Suprapubic skin (tissue), 4 donors: ENCODE measurements at regions not wholly inside any gene's neighbourhood (a gene's known extent, or its start where the extent isn't known, plus 50 kb on each side); places are given as distances from the start of the nearest gene placed in this dataset.

Source experiments
- DNase-seq, 2 donors: peaks; one replicate each; pipeline ENCODE4 v3.0.0-alpha.2; 2019; ENCODE audit warnings: low spot score in 2 of 2
- H3K27ac ChIP-seq: fragments of 200-600 bp; sonication (generic); one replicate; pipeline ENCODE4 v1.5.1; 2019
- H3K27me3 ChIP-seq: fragments of 200-600 bp; sonication (generic); one replicate; pipeline ENCODE4 v1.5.1; 2019
- H3K36me3 ChIP-seq: fragments of 200-600 bp; sonication (generic); one replicate; pipeline ENCODE4 v1.5.1; 2019
- H3K4me1 ChIP-seq: fragments of 200-600 bp; sonication (generic); one replicate; pipeline ENCODE4 v1.5.1; 2019
- H3K4me3 ChIP-seq: fragments of 200-600 bp; sonication (generic); one replicate; pipeline ENCODE4 v1.5.1; 2019; ENCODE audit warnings: mild to moderate bottlenecking
- H3K9me3 ChIP-seq: fragments of 200-600 bp; sonication (generic); one replicate; pipeline ENCODE4 v1.5.1; 2019
- EP300 ChIP-seq: sonication (generic); formaldehyde crosslinking; IDR thresholded peaks from one replicate; pipeline ENCODE4 v1.6.1; 2017; ENCODE audit warnings: antibody characterized with exemption
- POLR2A ChIP-seq, 2 donors: fragments of 450-650 bp; IDR thresholded peaks; one replicate each; pipeline ENCODE4 v1.6.1; 2017; ENCODE audit warnings: antibody characterized with exemption in 2 of 2, mild to moderate bottlenecking in 2 of 2, moderate library complexity in 2 of 2
- POLR2AphosphoS5 ChIP-seq, 3 donors: sonication (generic); formaldehyde crosslinking; IDR thresholded peaks; one replicate each; pipeline ENCODE4 v1.6.1; 2017; ENCODE audit warnings: antibody characterized with exemption in 3 of 3
- WGBS: methylation state at CpG from one replicate; pipeline ENCODE4 v1.1.5; 2018; 5-methylcytosine and 5-hydroxymethylcytosine counted together
- TF ChIP-seq, protein P1 (sequence below), 2 donors: fragments of 200-600 bp in 1 of 2; fragments of 450-650 bp in 1 of 2; sonication (generic) in 1 of 2; IDR thresholded peaks; one replicate each; pipeline ENCODE4 v1.5.1; 2016 to 2019; ENCODE audit warnings: antibody characterized with exemption in 2 of 2, mild to moderate bottlenecking in 1 of 2, moderate library complexity in 1 of 2

DNA sequence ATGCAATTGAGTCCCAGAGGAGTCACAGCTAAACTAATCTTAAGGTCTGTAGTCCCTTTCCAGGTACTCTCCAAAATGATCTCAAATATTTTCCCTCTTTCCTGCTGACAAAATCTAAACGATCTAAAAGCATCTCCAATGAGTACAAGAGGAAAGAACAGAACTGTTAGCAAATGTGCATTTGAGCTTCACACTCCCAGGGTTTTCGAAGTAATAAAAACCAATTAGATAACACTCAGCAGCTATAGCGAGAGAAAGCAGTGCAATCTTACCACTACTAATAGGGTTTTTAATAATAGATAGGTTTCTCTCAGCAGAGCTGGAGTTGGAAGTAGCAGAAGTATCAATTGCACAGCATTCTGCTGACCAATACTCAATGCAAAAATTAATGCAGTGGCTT is 995.4 kb downstream of the TUSC7 start:
- TF ChIP-seq POLR2A (IDR thresholded peaks at IDR 0.05) = no peak
- no peak for TF ChIP-seq EP300
- TF ChIP-seq POLR2AphosphoS5 (IDR thresholded peaks at IDR 0.05) = no peak
- TF ChIP-seq, protein P1, sequence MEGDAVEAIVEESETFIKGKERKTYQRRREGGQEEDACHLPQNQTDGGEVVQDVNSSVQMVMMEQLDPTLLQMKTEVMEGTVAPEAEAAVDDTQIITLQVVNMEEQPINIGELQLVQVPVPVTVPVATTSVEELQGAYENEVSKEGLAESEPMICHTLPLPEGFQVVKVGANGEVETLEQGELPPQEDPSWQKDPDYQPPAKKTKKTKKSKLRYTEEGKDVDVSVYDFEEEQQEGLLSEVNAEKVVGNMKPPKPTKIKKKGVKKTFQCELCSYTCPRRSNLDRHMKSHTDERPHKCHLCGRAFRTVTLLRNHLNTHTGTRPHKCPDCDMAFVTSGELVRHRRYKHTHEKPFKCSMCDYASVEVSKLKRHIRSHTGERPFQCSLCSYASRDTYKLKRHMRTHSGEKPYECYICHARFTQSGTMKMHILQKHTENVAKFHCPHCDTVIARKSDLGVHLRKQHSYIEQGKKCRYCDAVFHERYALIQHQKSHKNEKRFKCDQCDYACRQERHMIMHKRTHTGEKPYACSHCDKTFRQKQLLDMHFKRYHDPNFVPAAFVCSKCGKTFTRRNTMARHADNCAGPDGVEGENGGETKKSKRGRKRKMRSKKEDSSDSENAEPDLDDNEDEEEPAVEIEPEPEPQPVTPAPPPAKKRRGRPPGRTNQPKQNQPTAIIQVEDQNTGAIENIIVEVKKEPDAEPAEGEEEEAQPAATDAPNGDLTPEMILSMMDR (IDR thresholded peaks at IDR 0.05) = no peak
- Histone ChIP-seq H3K9me3 (no peaks in the 10 kb centered on the region), H3K4me3 (no peak overlapping the region), H3K27me3 (no peaks in the 10 kb centered on the region), H3K36me3 (no peaks in the 10 kb centered on the region), H3K4me1 (no peaks in the 10 kb centered on the region), H3K27ac (no peak overlapping the region)
- no peak for DNase-seq
- 77% methylated on average over 3 of the region's 3 CpGs for WGBS

DNA sequence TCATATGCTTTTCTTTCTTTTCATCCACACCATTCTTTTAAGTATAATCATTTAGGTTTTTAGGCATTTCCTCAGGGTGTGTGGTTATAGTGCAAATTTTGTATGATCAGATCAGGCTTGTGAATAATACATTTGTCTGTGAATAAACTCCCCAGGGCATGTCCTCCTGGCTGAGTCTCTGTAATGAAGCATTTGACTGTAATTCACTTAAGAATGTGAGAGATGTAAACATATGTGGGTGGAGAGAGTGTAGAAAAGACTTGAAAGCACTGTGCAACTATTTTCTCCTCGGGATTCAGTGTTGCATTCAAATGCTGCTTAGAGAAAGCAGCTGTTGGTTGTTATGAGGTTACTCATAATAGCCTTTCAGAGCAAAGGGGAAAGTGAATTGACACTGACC is 996.5 kb downstream of the TUSC7 start:
- Histone ChIP-seq H3K4me1 (no peaks in the 10 kb centered on the region), H3K27me3 (no peaks in the 10 kb centered on the region), H3K36me3 (no peaks in the 10 kb centered on the region), H3K27ac (no peak overlapping the region), H3K4me3 (no peak overlapping the region), H3K9me3 (no peaks in the 10 kb centered on the region)
- 24% methylated on average over 1 of the region's 1 CpG for whole genome bisulfite sequencing
- TF ChIP-seq POLR2A (IDR thresholded peaks at IDR 0.05) (no peak), POLR2AphosphoS5 (IDR thresholded peaks at IDR 0.05) (no peak), EP300 (no peak)
- TF ChIP-seq, protein P1 (IDR thresholded peaks at IDR 0.05) = no peak
- no peak for DNase-seq

DNA sequence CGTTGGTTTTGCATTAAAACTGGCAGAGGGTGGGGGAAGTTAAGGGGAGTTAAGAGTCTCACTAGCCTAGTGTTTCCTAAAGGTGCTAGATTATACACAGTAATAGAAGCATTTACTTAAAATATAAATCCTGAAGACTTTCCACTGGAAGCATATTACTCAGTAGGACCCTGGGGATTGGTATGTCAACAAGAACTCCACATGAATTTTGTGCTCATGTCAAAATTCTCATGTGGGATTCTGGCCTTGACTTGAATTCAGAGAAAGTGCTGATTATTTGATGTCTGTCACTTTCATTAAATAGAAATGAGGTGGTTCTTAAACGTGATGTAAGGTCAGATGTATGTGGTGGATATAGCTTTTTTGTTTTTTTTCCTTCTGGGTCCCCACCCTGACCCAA is 997.2 kb downstream of the TUSC7 start:
- 64% methylated on average over 2 of the region's 2 CpGs for WGBS
- DNase-seq = no peak
- H3K9me3 ChIP-seq = no peaks in the 10 kb centered on the region
- TF ChIP-seq POLR2AphosphoS5 (IDR thresholded peaks at IDR 0.05) (no peak), EP300 (no peak), POLR2A (IDR thresholded peaks at IDR 0.05) (no peak)
- TF ChIP-seq, protein P1 (IDR thresholded peaks at IDR 0.05) = no peak
- no peaks in the 10 kb centered on the region for H3K27me3 ChIP-seq
- no peaks in the 10 kb centered on the region for H3K36me3 ChIP-seq
- H3K4me3 ChIP-seq = no peak overlapping the region
- no peak overlapping the region for H3K27ac ChIP-seq
- H3K4me1 ChIP-seq = no peaks in the 10 kb centered on the region

DNA sequence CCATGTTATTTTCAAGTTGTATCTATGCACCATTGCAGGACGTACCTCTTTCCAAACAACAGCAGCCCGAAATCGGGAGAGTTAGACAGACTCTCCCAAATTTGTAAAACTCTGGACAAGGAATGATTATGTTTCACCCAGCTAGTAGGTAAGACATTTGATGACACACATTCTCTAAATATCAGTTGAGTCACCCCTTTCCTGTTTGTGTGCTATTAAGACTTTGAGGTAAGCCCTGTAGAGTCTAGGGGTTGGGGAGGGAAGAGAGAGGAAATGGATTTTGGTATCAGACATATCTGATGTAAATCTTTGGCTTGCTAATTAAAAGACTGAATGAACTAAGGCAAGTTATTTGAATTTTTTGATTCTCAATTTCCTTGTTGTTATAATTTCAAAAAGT is 999.0 kb downstream of the TUSC7 start:
- Histone ChIP-seq H3K9me3 (no peaks in the 10 kb centered on the region), H3K4me1 (no peaks in the 10 kb centered on the region), H3K4me3 (no peak overlapping the region), H3K36me3 (no peaks in the 10 kb centered on the region), H3K27ac (no peak overlapping the region), H3K27me3 (no peaks in the 10 kb centered on the region)
- TF ChIP-seq POLR2A (IDR thresholded peaks at IDR 0.05) (no peak), EP300 (no peak), POLR2AphosphoS5 (IDR thresholded peaks at IDR 0.05) (no peak)
- TF ChIP-seq, protein P1 (IDR thresholded peaks at IDR 0.05) = no peak
- DNase-seq = no peak
- WGBS = 91% methylated on average over 3 of the region's 3 CpGs

DNA sequence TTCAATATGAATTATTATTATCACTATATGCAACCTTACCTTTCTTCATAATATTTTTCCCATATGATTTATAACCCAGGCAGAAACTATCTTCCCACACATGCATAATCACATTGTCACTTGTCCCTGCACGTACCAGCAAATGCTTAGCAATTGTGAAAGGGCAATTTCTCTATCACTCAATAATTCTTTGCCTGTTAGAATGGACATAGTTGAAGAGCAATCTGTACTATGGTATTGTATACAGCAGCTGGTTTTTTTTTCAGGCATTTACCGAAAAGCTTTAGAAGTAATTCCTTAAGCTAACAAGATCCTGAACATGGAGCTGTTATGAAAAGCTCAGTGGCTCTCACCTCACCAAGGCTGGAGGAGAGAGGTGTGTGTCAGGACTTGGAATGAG is 999.5 kb downstream of the TUSC7 start:
- H3K36me3 ChIP-seq = no peaks in the 10 kb centered on the region
- no peak overlapping the region for H3K27ac ChIP-seq
- WGBS = 84% methylated on average over 2 of the region's 2 CpGs
- no peak overlapping the region for H3K4me3 ChIP-seq
- DNase-seq = no peak
- TF ChIP-seq POLR2A (IDR thresholded peaks at IDR 0.05) (no peak), POLR2AphosphoS5 (IDR thresholded peaks at IDR 0.05) (no peak), EP300 (no peak)
- TF ChIP-seq, protein P1 (IDR thresholded peaks at IDR 0.05) = no peak
- H3K9me3 ChIP-seq = no peaks in the 10 kb centered on the region
- H3K4me1 ChIP-seq = no peaks in the 10 kb centered on the region
- no peaks in the 10 kb centered on the region for H3K27me3 ChIP-seq
